Body of pancreas (tissue), 4 donors: ENCODE measurements at regions not wholly inside any gene's neighbourhood (a gene's known extent, or its start where the extent isn't known, plus 50 kb on each side); places are given as distances from the start of the nearest gene placed in this dataset.

Experiments
- POLR2A ChIP-seq, 3 donors: fragments of 450-650 bp; IDR thresholded peaks; one replicate each; pipeline ENCODE4 v1.6.1; 2016; ENCODE audit warnings: antibody characterized with exemption in 3 of 3, mild to moderate bottlenecking in 2 of 3
- TF ChIP-seq, protein P1 (sequence below), 7 experiments: fragments of 450-650 bp in 4 of 7; fragments of 200-600 bp in 3 of 7; sonication (generic) in 3 of 7; IDR thresholded peaks; one replicate each; pipeline ENCODE4 v1.5.1; 2016 to 2019; ENCODE audit warnings: antibody characterized with exemption in 7 of 7

DNA sequence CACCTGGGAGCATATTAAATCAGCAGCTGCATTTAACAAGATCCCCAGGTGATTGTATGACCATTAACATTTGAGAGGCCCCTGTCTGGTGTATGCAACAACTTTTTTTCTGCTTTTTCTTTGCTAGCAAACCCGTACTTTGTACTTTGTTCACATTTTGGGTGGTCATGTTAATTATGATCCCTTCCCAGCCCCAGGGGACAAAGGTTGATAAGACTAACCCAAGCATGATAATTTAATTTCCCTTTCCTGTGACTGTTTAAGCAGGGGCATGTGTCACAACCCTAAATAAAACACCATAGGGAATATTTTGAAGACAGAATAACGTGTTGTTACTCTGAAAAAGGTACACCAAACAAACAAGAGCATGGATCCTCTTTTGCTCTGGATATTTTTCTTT lies 332.0 kb downstream of the PCDH18 start:
- TF ChIP-seq POLR2A (IDR thresholded peaks at IDR 0.05), result no peak
- TF ChIP-seq, protein P1, sequence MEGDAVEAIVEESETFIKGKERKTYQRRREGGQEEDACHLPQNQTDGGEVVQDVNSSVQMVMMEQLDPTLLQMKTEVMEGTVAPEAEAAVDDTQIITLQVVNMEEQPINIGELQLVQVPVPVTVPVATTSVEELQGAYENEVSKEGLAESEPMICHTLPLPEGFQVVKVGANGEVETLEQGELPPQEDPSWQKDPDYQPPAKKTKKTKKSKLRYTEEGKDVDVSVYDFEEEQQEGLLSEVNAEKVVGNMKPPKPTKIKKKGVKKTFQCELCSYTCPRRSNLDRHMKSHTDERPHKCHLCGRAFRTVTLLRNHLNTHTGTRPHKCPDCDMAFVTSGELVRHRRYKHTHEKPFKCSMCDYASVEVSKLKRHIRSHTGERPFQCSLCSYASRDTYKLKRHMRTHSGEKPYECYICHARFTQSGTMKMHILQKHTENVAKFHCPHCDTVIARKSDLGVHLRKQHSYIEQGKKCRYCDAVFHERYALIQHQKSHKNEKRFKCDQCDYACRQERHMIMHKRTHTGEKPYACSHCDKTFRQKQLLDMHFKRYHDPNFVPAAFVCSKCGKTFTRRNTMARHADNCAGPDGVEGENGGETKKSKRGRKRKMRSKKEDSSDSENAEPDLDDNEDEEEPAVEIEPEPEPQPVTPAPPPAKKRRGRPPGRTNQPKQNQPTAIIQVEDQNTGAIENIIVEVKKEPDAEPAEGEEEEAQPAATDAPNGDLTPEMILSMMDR (IDR thresholded peaks at IDR 0.05), result no peak
